K562 (cell line): ENCODE measurements at regions not wholly inside any gene's neighbourhood (a gene's known extent, or its start where the extent isn't known, plus 50 kb on each side); places are given as distances from the start of the nearest gene placed in this dataset.

Experiments
- HMGXB4 ChIP-seq: sonication (generic); formaldehyde crosslinking; IDR thresholded peaks from 2 replicates; pipeline ENCODE4 v1.8.1; 2023; ENCODE audit warnings: mild to moderate bottlenecking, missing genetic modification reagents
- JUN ChIP-seq, 2 experiments: sonication (generic) in 1 of 2; formaldehyde crosslinking in 1 of 2; IDR thresholded peaks; 2 replicates each; pipeline versions ENCODE4 v1.6.1 to v1.8.0; 2012 to 2022; ENCODE audit warnings: borderline replicate concordance in 2 of 2, mild to moderate bottlenecking in 2 of 2, improper control_type of control experiment in 1 of 2, low read depth in 1 of 2, low read length in 1 of 2, missing genetic modification reagents in 1 of 2
- L3MBTL2 ChIP-seq: fragments of 450-650 bp; IDR thresholded peaks from 2 replicates; pipeline ENCODE4 v1.6.1; 2016; ENCODE audit warnings: mild to moderate bottlenecking, moderate library complexity
- LEF1 ChIP-seq: fragments of 450-650 bp; IDR thresholded peaks from 2 replicates; pipeline ENCODE4 v1.6.1; 2016; ENCODE audit warnings: mild to moderate bottlenecking
- POLR2A ChIP-seq: fragments of 450-650 bp; conservative IDR thresholded peaks from 2 replicates; pipeline ENCODE4 v1.6.1; 2016
- SRF ChIP-seq, 2 experiments: fragments of 250-450, 450-650 bp in 1 of 2; sonication (Bioruptor Pico) in 1 of 2; sonication (generic) in 1 of 2; formaldehyde crosslinking; IDR thresholded peaks; 2 replicates each; pipeline versions ENCODE4 v1.5.0 to v1.5.1; 2020 to 2022; ENCODE audit warnings: mild to moderate bottlenecking in 1 of 2, missing genetic modification reagents in 1 of 2
- ZFP1 ChIP-seq: fragments of 450-650 bp; formaldehyde crosslinking; IDR thresholded peaks from 2 replicates; pipeline ENCODE4 v1.4.0; 2020; ENCODE audit warnings: mild to moderate bottlenecking, mixed read lengths
- ZZZ3 ChIP-seq: fragments of 450-650 bp; IDR thresholded peaks from 2 replicates; pipeline ENCODE4 v1.6.1; 2016; ENCODE audit warnings: antibody characterized with exemption, mild to moderate bottlenecking, moderate library complexity
- TF ChIP-seq, protein P1 (sequence below), 3 experiments: IDR thresholded peaks in 2 of 3; conservative IDR thresholded peaks in 1 of 3; 2 replicates each; pipeline ENCODE4 v1.5.1; 2011 to 2012; ENCODE audit warnings: low read length in 3 of 3, mild to moderate bottlenecking in 3 of 3, control low read depth in 2 of 3, improper control_type of control experiment in 1 of 3, inconsistent platforms in 1 of 3, low read depth in 1 of 3, mixed read lengths in 1 of 3, moderate library complexity in 1 of 3; ENCODE audit not compliant: insufficient read depth in 2 of 3
- TF ChIP-seq, protein P2 (sequence below): IDR thresholded peaks from 3 replicates; pipeline ENCODE4 v1.6.1; 2011; ENCODE audit warnings: borderline replicate concordance, mild to moderate bottlenecking; ENCODE audit not compliant: insufficient read length, insufficient read depth

DNA sequence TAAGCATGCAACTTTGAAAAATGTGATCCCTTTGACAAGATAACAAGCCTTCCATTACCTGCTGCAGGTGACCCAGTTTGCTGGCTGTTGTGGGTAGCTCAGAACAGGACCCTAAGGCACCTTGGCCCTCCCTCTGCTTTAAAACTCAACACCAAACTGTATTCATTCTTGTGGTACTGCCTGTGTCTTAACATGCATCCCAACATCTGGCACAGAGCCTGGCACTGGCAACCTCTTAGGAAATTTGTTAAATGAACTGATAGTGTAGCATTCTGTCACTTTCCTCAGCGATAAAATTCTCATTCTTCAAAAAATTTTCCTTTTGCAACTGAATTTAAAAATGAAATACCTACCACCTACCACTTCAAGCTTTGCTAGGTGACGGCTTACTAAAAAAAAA, 287.3 kb upstream of the ADAMTS9 start:
- no peak for TF ChIP-seq HMGXB4
- no peak for TF ChIP-seq L3MBTL2
- no peak for TF ChIP-seq LEF1
- TF ChIP-seq JUN (IDR thresholded peaks at IDR 0.05; ENCODE audit: borderline replicate concordance, low read depth, low read length), result no peak
- TF ChIP-seq JUN (CRISPR knock-in tag; IDR thresholded peaks at IDR 0.05; ENCODE audit: borderline replicate concordance), result no peak
- no peak for TF ChIP-seq POLR2A
- TF ChIP-seq ZFP1 (CRISPR knock-in tag), result no peak
- TF ChIP-seq, protein P1, sequence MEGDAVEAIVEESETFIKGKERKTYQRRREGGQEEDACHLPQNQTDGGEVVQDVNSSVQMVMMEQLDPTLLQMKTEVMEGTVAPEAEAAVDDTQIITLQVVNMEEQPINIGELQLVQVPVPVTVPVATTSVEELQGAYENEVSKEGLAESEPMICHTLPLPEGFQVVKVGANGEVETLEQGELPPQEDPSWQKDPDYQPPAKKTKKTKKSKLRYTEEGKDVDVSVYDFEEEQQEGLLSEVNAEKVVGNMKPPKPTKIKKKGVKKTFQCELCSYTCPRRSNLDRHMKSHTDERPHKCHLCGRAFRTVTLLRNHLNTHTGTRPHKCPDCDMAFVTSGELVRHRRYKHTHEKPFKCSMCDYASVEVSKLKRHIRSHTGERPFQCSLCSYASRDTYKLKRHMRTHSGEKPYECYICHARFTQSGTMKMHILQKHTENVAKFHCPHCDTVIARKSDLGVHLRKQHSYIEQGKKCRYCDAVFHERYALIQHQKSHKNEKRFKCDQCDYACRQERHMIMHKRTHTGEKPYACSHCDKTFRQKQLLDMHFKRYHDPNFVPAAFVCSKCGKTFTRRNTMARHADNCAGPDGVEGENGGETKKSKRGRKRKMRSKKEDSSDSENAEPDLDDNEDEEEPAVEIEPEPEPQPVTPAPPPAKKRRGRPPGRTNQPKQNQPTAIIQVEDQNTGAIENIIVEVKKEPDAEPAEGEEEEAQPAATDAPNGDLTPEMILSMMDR (IDR thresholded peaks at IDR 0.05 in 2 of 3, conservative IDR thresholded peaks at IDR 0.05 in 1 of 3; ENCODE audit: insufficient read depth in 2 of 3, low read depth in 1 of 3, low read length in 3 of 3), result no peak
- TF ChIP-seq ZZZ3, result no peak
- no peak for TF ChIP-seq SRF (CRISPR knock-in tag; IDR thresholded peaks at IDR 0.05)
- TF ChIP-seq, protein P2, sequence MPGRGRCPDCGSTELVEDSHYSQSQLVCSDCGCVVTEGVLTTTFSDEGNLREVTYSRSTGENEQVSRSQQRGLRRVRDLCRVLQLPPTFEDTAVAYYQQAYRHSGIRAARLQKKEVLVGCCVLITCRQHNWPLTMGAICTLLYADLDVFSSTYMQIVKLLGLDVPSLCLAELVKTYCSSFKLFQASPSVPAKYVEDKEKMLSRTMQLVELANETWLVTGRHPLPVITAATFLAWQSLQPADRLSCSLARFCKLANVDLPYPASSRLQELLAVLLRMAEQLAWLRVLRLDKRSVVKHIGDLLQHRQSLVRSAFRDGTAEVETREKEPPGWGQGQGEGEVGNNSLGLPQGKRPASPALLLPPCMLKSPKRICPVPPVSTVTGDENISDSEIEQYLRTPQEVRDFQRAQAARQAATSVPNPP, result no peak
